ENCODE measurements at regions not wholly inside any gene's neighbourhood (a gene's known extent, or its start where the extent isn't known, plus 50 kb on each side); places are given as distances from the start of the nearest gene placed in this dataset.

- H3K9me3 ChIP-seq (ENCODE audit: control insufficient read depth in 1 of 2, low read length in 2 of 2): no peaks in the 10 kb centered on the region
- no peaks in the 10 kb centered on the region for H3K27me3 ChIP-seq (ENCODE audit: control insufficient read depth in 1 of 2, insufficient read depth in 2 of 2, low read length in 2 of 2)
- peaks cover 5 to 11% of the 10 kb centered on the region in 2 donors for H3K4me1 ChIP-seq (ENCODE audit: control insufficient read depth in 1 of 2, insufficient read depth in 2 of 2, low read length in 2 of 2)
- no peak overlapping the region for H3K9ac ChIP-seq (ENCODE audit: low read depth in 1 of 2, low read length in 2 of 2)
- H3K36me3 ChIP-seq (ENCODE audit: control insufficient read depth in 1 of 2, insufficient read depth in 2 of 2, low read length in 2 of 2): no peaks in the 10 kb centered on the region
- H3K27ac ChIP-seq (ENCODE audit: low read depth, low read length): no peak overlapping the region
- no peak overlapping the region for H3K4me3 ChIP-seq (ENCODE audit: low read depth in 1 of 2, low read length in 2 of 2)
Measured at GRCh38 chr4:53659737-53660136, 68.5 kb upstream of the LNX1 start.

DNA sequence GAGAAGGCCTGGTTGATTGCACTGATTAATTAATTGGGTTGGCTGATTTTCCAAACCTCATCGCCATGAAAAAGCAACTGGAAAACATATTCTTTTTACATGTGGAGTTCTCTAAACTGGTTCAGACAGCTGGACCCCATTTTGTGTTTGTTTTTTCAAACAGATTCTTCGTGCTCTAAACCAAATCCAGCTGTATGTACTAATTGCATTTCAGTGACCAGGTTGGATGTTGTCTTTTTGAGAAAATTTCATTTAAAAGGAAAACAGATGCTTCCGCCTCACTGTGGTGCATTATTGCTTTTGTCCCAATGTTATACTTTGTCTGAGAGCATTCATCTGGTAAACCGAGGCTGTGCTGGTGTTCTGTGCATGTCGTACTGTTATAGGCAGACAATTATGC is 67.8 kb upstream of the LNX1 start:
- Histone ChIP-seq H3K36me3 (ENCODE audit: control insufficient read depth in 1 of 2, insufficient read depth in 2 of 2, low read length in 2 of 2) (no peaks in the 10 kb centered on the region), H3K27me3 (ENCODE audit: control insufficient read depth in 1 of 2, insufficient read depth in 2 of 2, low read length in 2 of 2) (no peaks in the 10 kb centered on the region), H3K4me1 (ENCODE audit: control insufficient read depth in 1 of 2, insufficient read depth in 2 of 2, low read length in 2 of 2) (peaks cover 5 to 16% of the 10 kb centered on the region in 2 donors), H3K27ac (ENCODE audit: low read depth, low read length) (no peak overlapping the region), H3K4me3 (ENCODE audit: low read depth in 1 of 2, low read length in 2 of 2) (no peak overlapping the region), H3K9ac (ENCODE audit: low read depth in 1 of 2, low read length in 2 of 2) (no peak overlapping the region), H3K9me3 (ENCODE audit: control insufficient read depth in 1 of 2, low read length in 2 of 2) (no peaks in the 10 kb centered on the region)

GRCh38 chr4:53658029-53658428 is 66.7 kb upstream of the LNX1 start:
- Histone ChIP-seq H3K27me3 (ENCODE audit: control insufficient read depth in 1 of 2, insufficient read depth in 2 of 2, low read length in 2 of 2) (no peaks in the 10 kb centered on the region), H3K9me3 (ENCODE audit: control insufficient read depth in 1 of 2, low read length in 2 of 2) (no peaks in the 10 kb centered on the region), H3K4me3 (ENCODE audit: low read depth in 1 of 2, low read length in 2 of 2) (no peak overlapping the region), H3K4me1 (ENCODE audit: control insufficient read depth in 1 of 2, insufficient read depth in 2 of 2, low read length in 2 of 2) (peaks cover 14 to 27% of the 10 kb centered on the region in 2 donors), H3K9ac (ENCODE audit: low read depth in 1 of 2, low read length in 2 of 2) (no peak overlapping the region), H3K36me3 (ENCODE audit: control insufficient read depth in 1 of 2, insufficient read depth in 2 of 2, low read length in 2 of 2) (no peaks in the 10 kb centered on the region), H3K27ac (ENCODE audit: low read depth, low read length) (no peak overlapping the region)

- Histone ChIP-seq H3K4me1 (ENCODE audit: control insufficient read depth in 1 of 2, insufficient read depth in 2 of 2, low read length in 2 of 2) (peaks cover 24 to 43% of the 10 kb centered on the region in 2 donors), H3K27me3 (ENCODE audit: control insufficient read depth in 1 of 2, insufficient read depth in 2 of 2, low read length in 2 of 2) (no peaks in the 10 kb centered on the region), H3K4me3 (ENCODE audit: low read depth in 1 of 2, low read length in 2 of 2) (no peak overlapping the region), H3K36me3 (ENCODE audit: control insufficient read depth in 1 of 2, insufficient read depth in 2 of 2, low read length in 2 of 2) (no peaks in the 10 kb centered on the region), H3K27ac (ENCODE audit: low read depth, low read length) (no peak overlapping the region), H3K9ac (ENCODE audit: low read depth in 1 of 2, low read length in 2 of 2) (no peak overlapping the region), H3K9me3 (ENCODE audit: control insufficient read depth in 1 of 2, low read length in 2 of 2) (no peaks in the 10 kb centered on the region)
Measured at GRCh38 chr4:53656421-53656981, 65.2 kb upstream of the LNX1 start.

DNA sequence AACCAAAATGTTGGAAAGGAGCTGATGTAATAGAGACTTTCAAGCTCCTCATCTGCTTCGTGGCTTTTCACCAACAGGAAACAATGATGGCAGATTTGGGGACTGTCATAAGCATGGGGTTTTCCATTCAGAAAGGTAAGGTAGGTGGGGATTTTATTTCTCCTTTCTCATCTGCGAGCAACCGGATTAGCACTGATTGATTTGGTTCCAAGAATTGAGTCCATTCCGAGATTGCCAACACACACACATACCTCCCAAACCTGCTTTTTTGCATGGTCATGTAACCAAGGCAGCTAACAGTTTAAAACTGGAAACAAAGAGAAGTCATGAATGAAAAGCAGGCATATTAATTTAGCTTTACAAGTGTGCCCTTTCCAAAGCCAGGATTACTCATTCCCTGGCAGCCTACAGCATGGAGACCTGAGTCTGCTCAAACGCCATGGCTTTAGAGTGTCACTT is 63.0 kb upstream of the LNX1 start:
- peaks cover 33 to 60% of the 10 kb centered on the region in 2 donors for H3K4me1 ChIP-seq (ENCODE audit: control insufficient read depth in 1 of 2, insufficient read depth in 2 of 2, low read length in 2 of 2)
- no peaks in the 10 kb centered on the region for H3K9me3 ChIP-seq (ENCODE audit: control insufficient read depth in 1 of 2, low read length in 2 of 2)
- no peak overlapping the region for H3K4me3 ChIP-seq (ENCODE audit: low read depth in 1 of 2, low read length in 2 of 2)
- H3K27me3 ChIP-seq (ENCODE audit: control insufficient read depth in 1 of 2, insufficient read depth in 2 of 2, low read length in 2 of 2): no peaks in the 10 kb centered on the region
- H3K36me3 ChIP-seq (ENCODE audit: control insufficient read depth in 1 of 2, insufficient read depth in 2 of 2, low read length in 2 of 2): no peaks in the 10 kb centered on the region
- H3K27ac ChIP-seq (ENCODE audit: low read depth, low read length): peak overlapping the region; percentile 5
- H3K9ac ChIP-seq (ENCODE audit: low read depth in 1 of 2, low read length in 2 of 2): no peak overlapping the region

- Histone ChIP-seq H3K4me1 (ENCODE audit: control insufficient read depth in 1 of 2, insufficient read depth in 2 of 2, low read length in 2 of 2) (peaks cover 35 to 60% of the 10 kb centered on the region in 2 donors), H3K9ac (ENCODE audit: low read depth in 1 of 2, low read length in 2 of 2) (no peak overlapping the region), H3K27me3 (ENCODE audit: control insufficient read depth in 1 of 2, insufficient read depth in 2 of 2, low read length in 2 of 2) (no peaks in the 10 kb centered on the region), H3K9me3 (ENCODE audit: control insufficient read depth in 1 of 2, low read length in 2 of 2) (no peaks in the 10 kb centered on the region), H3K4me3 (ENCODE audit: low read depth in 1 of 2, low read length in 2 of 2) (peak overlapping the region in 1 of 2 donors; percentile 3), H3K36me3 (ENCODE audit: control insufficient read depth in 1 of 2, insufficient read depth in 2 of 2, low read length in 2 of 2) (no peaks in the 10 kb centered on the region), H3K27ac (ENCODE audit: low read depth, low read length) (peak overlapping the region; percentile 61)
Measured at GRCh38 chr4:53653484-53654053, 62.3 kb upstream of the LNX1 start.

DNA sequence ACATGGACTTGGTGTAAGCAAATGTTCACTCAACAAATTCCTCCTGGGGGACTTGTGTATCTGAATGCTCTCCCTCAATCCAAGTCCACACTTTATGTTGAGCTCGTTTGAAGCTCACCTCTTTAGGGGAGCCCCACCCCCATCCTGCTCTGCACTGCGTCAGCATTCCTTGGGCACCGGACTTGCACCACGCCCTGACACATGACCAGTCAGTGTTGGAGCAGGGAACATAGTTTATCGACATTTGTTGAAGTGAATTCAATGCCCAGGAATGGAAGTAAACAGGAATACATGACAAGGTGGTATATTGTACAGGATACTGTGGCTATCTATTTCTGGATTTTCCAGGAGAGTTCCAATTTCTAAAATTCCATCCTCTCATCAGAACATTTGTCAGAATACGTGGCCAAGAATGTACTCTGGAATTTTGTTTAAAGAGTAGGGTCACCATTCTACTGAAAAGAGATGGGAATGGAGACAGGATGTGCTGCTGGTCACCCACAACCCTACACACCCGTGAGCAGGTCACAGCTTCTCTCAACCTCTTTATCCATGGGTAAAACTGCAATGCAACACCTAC is 60.0 kb upstream of the LNX1 start:
- Histone ChIP-seq H3K27me3 (ENCODE audit: control insufficient read depth in 1 of 2, insufficient read depth in 2 of 2, low read length in 2 of 2) (no peaks in the 10 kb centered on the region), H3K4me3 (ENCODE audit: low read depth in 1 of 2, low read length in 2 of 2) (peak overlapping the region; percentile 33), H3K4me1 (ENCODE audit: control insufficient read depth in 1 of 2, insufficient read depth in 2 of 2, low read length in 2 of 2) (peaks cover 40 to 74% of the 10 kb centered on the region in 2 donors), H3K9ac (ENCODE audit: low read depth in 1 of 2, low read length in 2 of 2) (peak overlapping the region in 1 of 2 donors; percentile 42), H3K36me3 (ENCODE audit: control insufficient read depth in 1 of 2, insufficient read depth in 2 of 2, low read length in 2 of 2) (no peaks in the 10 kb centered on the region), H3K27ac (ENCODE audit: low read depth, low read length) (peak overlapping the region; percentile 51), H3K9me3 (ENCODE audit: control insufficient read depth in 1 of 2, low read length in 2 of 2) (no peaks in the 10 kb centered on the region)

DNA sequence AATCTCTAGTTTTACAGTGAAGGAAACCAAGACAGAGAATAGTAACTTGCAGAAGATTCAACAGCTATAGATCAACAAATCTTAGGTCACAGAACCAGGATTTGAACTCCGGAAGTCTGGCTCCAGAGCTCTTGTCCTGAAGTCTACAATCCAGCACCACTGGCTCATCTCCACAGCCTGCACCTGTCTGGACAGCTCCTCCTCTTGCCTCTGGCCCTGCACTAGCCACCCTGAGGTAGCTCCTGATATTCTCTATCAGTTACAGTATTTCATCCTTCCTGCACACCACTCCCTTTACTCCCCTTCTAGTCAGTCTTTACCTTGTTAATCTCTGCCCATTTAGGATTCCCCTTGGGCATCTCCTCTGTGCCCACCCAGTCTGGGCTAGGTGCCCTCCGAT is 58.1 kb upstream of the LNX1 start:
- no peak overlapping the region for H3K27ac ChIP-seq (ENCODE audit: low read depth, low read length)
- H3K36me3 ChIP-seq (ENCODE audit: control insufficient read depth in 1 of 2, insufficient read depth in 2 of 2, low read length in 2 of 2): no peaks in the 10 kb centered on the region
- H3K9ac ChIP-seq (ENCODE audit: low read depth in 1 of 2, low read length in 2 of 2): no peak overlapping the region
- peaks cover 38 to 77% of the 10 kb centered on the region in 2 donors for H3K4me1 ChIP-seq (ENCODE audit: control insufficient read depth in 1 of 2, insufficient read depth in 2 of 2, low read length in 2 of 2)
- H3K27me3 ChIP-seq (ENCODE audit: control insufficient read depth in 1 of 2, insufficient read depth in 2 of 2, low read length in 2 of 2): no peaks in the 10 kb centered on the region
- no peak overlapping the region for H3K4me3 ChIP-seq (ENCODE audit: low read depth in 1 of 2, low read length in 2 of 2)
- H3K9me3 ChIP-seq (ENCODE audit: control insufficient read depth in 1 of 2, low read length in 2 of 2): no peaks in the 10 kb centered on the region

- Histone ChIP-seq H3K9me3 (ENCODE audit: control insufficient read depth in 1 of 2, low read length in 2 of 2) (no peaks in the 10 kb centered on the region), H3K27me3 (ENCODE audit: control insufficient read depth in 1 of 2, insufficient read depth in 2 of 2, low read length in 2 of 2) (no peaks in the 10 kb centered on the region), H3K4me1 (ENCODE audit: control insufficient read depth in 1 of 2, insufficient read depth in 2 of 2, low read length in 2 of 2) (peaks cover 26 to 59% of the 10 kb centered on the region in 2 donors), H3K27ac (ENCODE audit: low read depth, low read length) (no peak overlapping the region), H3K9ac (ENCODE audit: low read depth in 1 of 2, low read length in 2 of 2) (no peak overlapping the region), H3K4me3 (ENCODE audit: low read depth in 1 of 2, low read length in 2 of 2) (no peak overlapping the region), H3K36me3 (ENCODE audit: control insufficient read depth in 1 of 2, insufficient read depth in 2 of 2, low read length in 2 of 2) (no peaks in the 10 kb centered on the region)
Measured at GRCh38 chr4:53647547-53647946, 56.3 kb upstream of the LNX1 start.

DNA sequence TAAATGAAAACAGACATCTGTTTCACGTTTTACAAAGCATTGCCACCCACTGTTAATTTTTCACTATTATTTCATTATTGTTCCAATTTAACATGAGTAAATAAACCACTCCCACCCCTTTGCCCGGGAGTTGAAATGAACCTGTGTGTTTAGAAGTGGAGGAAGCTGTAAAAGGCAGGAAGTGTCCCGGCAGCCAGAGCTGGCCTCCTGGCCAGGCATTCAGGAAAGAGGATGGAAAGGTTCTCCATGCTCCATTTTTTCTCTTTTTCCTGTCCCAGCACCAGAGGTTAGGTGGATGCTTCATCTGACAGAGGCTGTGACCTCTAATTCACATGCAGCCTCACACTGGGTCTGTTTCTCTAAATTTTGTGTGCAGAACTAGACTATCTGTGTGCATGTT is 55.5 kb upstream of the LNX1 start:
- Histone ChIP-seq H3K9ac (ENCODE audit: low read depth in 1 of 2, low read length in 2 of 2) (no peak overlapping the region), H3K27ac (ENCODE audit: low read depth, low read length) (no peak overlapping the region), H3K27me3 (ENCODE audit: control insufficient read depth in 1 of 2, insufficient read depth in 2 of 2, low read length in 2 of 2) (no peaks in the 10 kb centered on the region)

More for the DNA sequence above, 55.5 kb upstream of the LNX1 start:
- Histone ChIP-seq H3K9me3 (ENCODE audit: control insufficient read depth in 1 of 2, low read length in 2 of 2) (no peaks in the 10 kb centered on the region), H3K4me1 (ENCODE audit: control insufficient read depth in 1 of 2, insufficient read depth in 2 of 2, low read length in 2 of 2) (peaks cover 19 to 51% of the 10 kb centered on the region in 2 donors), H3K36me3 (ENCODE audit: control insufficient read depth in 1 of 2, insufficient read depth in 2 of 2, low read length in 2 of 2) (no peaks in the 10 kb centered on the region), H3K4me3 (ENCODE audit: low read depth in 1 of 2, low read length in 2 of 2) (no peak overlapping the region)
